GM21528 (cell line): ENCODE measurements at regions not wholly inside any gene's neighbourhood (a gene's known extent, or its start where the extent isn't known, plus 50 kb on each side); places are given as distances from the start of the nearest gene placed in this dataset.

ENCODE experiments used
- ATAC-seq: cut with Tn5 transposase; IDR thresholded peaks from one replicate; pipeline ENCODE4 v1.9.1; 2021; ENCODE audit warnings: mild to moderate bottlenecking, moderate library complexity; ENCODE audit not compliant: unreplicated experiment, low FRiP score

DNA sequence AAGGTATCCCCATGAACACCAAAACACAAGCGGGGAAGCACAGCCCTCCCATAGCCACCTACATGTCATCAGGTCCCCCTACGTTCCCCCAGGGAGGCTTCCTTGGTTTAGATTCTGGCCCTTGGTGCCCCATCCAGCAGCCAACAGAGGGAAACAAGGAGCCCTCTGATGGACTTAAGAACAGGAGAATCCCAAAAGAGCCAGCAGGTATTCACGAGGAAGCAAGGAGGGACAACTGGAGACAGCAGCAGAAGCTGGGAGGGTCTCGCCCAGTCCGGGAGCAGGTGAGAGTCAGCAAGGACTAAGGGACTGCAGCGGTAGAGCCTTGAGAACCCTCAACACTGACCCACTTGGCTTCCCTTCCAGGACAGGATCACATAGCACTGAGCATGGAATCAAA is 58.4 kb upstream of the TOP1 start:
- no peak for ATAC-seq

DNA sequence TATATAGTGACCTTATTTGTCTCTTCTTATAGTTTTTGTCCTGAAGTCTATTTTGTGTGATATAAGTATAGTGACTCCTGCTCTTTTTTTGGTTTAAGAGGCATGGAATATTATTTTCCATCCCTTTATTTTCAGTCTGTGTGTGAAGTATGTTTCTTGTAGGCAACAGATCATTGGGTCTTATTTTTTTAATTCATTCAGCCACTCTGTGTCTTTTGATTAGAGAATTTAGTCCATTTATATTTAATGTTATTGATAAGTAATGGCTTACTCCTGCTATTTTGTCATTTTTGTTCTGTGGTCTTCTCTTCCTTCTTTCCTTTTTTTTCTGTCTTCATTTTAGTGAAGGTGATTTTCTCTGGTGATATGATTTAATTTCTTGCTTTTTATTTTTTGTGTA is 51.4 kb upstream of the TOP1 start:
- no peak for ATAC-seq

DNA sequence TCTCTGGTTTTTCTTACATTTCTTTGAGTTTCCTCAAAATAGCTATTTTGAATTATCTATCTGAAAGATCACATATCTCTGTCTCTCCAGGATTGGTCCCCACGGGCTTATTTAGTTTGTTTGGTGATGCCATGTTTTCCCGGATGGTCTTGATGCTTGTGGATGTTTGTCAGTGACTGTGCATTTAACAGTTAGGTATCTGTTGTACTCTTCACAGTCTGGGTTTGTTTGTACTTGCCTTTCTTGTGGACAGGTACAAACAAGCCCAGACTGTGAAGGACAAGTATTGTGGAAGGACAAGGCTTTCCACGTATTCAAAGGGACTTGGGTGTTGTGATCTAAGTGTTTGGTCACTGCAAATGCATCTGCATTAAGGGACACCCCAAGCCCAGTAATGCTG is 49.9 kb upstream of the TOP1 start:
- no peak for ATAC-seq
